HG03342 (cell line): ENCODE measurements at regions not wholly inside any gene's neighbourhood (a gene's known extent, or its start where the extent isn't known, plus 50 kb on each side); places are given as distances from the start of the nearest gene placed in this dataset.

Source experiments
- ATAC-seq: cut with Tn5 transposase; IDR thresholded peaks from one replicate; pipeline ENCODE4 v1.9.1; 2021; ENCODE audit warnings: mild to moderate bottlenecking, moderate library complexity; ENCODE audit not compliant: unreplicated experiment

GRCh38 chr6:142500250-142500786 lies 198.5 kb downstream of the ADGRG6 start:
- ATAC-seq = no peak

DNA sequence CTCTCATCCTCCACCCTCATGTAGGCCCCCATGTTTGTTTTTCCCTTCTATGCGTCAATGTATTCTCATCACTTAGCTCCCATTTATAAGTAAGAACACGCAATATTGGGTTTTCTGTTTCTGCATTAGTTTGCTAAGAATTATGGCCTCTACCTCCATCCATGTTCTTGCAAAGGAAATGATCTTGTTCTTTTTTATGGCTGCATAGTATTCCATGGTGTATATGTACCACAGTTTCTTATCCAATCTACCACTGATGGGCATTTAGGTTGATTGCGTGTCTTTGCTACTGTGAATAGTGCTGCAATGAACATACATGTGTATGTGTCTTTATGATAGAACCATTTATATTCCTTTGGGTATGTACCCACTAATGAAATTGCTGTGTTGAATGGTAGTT lies 200.0 kb downstream of the ADGRG6 start:
- ATAC-seq = no peak

DNA sequence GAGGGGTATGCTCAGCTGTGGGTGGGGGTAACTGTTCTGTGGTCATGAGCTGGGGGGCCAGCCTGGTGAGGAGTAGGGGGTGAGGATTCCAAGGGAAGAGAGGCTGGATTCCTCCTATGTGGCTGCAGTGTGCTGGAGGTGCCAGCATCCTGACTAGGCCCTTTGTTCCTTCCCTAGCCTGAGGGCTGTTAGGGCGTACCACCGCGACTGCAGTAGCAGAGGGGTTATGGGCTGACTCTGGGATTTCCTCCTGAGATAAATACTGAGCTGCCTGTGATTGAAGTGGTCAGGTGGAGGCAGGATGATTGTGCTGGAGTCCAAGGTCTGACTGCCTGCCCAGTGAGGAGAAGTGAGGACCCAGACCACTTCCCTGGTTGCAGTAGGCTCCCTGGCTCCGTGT lies 205.3 kb downstream of the ADGRG6 start:
- no peak for ATAC-seq

- no peak for ATAC-seq
Measured at GRCh38 chr6:142510211-142510610, 208.4 kb downstream of the ADGRG6 start.

DNA sequence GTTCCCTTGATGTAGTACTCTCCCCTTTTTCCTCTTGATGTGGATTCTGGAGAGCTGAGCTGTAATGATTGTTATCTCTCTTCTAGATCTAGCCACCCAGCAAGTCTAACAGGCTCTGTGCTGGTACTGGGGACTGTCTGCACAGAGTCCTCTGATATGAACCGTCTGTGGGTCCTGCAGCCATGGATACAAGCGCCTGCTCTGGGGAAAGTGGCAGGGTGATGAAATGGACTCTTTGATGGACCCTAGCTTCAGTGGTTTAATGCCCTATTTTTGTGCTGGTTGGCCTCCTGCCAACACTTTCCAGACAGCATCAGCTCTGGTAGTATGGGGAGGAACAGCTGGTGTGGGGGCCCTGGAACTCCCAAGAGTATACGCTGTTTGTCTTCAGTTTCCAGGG lies 216.3 kb downstream of the ADGRG6 start:
- no peak for ATAC-seq

DNA sequence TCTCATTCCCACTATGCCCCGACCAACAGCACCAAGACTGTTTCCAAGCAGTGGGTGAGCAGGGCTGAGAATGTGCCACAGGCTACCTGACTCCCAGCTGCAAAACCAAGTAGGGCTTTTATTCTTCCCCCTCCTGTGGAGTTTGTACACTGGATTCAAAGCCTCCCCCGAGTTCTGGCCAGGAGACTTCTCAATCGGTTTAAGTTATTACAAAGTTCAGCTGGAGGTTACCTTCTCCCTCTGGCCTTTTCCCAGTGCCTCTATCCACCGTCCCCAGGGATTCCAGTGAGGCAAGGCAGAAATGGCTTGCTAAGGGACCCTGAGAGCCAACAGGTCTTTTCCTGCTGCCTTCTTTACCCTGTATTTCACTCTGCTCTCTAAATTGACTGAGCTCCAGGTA lies 217.0 kb downstream of the ADGRG6 start:
- no peak for ATAC-seq

DNA sequence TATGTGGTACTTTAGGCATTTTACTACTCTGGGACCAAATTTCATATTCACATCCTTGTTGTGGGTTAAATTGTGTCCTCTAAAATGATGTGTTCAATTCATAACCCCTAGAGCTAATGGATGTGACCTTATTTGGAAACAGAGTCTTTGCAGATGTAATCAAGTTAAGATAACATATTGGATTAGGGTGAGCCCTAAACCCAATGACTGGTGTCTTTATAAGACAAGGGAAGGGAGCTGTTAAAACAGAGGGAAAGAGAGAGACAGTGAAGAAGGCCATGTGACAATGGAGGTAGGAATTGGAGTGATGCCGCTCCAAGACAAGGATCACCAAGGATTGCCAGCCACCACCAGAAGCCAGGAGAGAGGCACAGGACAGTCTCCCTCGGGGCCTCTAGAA lies 220.0 kb downstream of the ADGRG6 start:
- no peak for ATAC-seq

DNA sequence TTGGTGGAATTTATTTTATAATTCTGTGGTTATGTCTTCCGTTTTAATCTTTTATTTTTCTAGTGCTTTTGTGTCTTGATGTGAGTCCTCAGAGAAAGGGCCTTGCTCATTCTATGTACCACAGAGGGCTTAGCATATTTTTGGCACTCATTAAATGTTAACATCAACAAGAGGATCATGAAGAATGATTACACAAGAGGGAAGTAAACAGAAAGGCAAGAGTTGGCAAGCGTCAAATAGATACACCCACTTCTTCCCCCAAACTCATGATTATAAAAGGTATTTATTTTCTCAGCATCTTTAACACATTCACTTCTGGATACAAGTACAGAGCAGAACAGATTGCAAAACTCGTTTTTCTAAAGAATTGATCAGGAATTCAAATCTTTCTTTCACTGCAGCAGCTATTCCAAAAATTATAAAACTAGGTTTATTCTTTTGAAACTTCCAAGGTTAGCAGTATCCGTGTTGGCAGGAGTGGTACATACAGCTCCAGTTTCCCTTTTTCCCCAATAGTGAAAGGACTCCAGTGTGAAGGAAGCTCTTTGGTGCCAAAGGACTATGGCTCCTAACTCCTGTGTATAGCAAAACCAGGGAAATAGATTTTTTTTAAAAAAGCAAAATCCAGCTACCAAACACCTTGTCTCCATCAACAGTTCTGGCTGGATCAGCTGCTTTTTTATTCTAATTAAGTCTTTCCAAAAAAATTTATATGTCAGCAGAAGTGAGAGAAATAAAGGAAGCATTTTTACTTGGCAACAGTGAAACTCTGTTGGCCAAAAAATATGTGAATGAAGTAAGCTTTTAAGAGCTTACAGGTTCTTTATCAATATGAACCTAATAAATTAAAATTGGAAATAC lies 221.9 kb downstream of the ADGRG6 start:
- no peak for ATAC-seq

DNA sequence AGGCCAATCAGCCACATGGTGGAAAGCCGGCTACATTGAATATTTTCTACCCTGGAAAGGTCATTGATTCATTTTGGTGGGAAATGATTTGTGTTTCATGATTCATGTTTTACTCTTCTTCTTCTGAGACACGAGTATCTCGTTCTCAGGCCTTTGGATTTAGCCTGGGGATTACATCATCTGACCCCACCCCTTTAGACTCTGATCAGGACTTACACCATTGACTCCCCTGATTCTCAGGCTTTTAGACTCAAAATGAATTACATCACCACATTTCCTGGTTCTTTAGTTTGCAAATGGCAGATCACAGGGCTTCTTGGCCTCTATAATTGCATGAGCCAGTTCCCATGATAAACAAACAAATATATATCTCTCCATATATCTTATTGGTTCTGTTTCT lies 228.8 kb downstream of the ADGRG6 start:
- no peak for ATAC-seq

DNA sequence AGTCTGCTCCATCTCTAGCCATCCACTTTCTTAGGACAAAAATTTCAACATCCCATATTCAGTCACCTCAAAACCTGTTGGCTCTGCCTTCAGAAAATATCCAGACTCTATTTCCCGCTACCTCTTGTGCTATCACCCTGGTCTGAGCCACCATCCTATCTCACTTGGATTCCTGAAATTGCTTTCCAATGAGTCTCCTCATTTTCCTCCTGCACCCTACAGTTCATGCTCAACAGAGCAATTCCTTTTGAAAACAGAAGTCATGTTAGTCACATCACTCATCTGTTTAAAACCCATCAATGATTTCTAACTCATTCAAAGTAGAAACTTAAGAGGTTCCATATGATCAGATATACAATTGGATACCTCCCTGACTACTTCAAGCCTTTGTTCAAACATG lies 229.9 kb downstream of the ADGRG6 start:
- ATAC-seq = no peak

DNA sequence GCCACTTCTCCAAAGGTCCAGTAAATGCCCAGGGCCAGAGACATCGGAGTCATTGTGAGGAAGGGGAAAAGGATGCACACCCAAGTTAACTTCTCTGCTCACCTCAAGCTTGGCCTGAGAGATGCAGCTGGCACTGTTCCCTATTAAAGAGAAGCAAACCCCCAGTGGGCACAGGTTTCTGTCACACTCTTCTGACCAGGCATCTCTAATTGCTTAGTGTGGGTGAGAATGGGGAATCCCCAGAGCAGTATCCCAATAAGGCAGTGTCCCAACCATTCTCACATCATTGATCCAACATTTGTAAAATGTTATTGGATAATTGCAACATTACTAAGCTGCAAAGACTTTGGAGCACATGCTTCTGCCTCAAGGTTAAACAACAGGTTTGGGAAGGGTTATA lies 232.3 kb downstream of the ADGRG6 start:
- ATAC-seq = no peak

GRCh38 chr6:142534484-142534883 lies 232.7 kb downstream of the ADGRG6 start:
- no peak for ATAC-seq

DNA sequence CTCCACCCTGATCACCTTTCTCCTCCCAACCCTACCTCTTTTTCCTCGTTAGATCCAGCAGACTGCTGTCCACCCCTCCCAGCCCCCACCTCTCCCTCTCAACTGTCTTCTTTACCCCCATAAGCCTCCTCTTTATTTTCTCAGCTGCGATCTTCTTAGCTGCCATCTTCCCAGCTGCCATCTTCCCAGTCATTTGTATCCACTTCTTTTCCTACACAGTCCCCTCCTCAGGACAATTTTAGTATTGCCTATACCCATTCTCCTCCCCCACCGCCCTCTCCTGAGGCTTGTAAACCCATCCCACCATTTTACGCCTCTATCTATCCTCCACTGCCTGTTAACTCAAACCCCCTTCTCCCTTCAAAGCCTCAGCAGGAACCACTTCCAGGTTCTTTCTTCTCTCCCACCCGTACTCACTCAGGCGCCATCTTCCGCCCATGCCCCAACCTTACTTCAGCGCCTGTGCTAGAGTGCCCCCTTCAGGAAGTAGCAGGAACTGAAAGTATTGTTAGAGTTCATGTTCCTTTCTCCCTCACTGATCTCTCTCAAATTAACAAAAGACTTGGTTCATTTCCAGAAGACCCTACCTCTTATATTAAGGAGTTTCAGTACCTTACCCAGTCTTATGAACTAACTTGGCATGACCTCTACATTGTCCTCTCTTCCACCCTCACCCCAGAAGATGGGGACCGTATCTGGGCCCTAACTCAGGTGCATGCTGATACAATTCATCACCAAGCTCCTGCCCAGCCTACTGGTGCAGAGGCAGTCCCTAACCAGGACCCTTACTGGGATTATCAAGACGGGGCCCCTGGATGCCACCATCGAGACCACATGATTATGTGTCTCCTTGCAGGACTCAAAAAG lies 236.0 kb downstream of the ADGRG6 start:
- no peak for ATAC-seq

DNA sequence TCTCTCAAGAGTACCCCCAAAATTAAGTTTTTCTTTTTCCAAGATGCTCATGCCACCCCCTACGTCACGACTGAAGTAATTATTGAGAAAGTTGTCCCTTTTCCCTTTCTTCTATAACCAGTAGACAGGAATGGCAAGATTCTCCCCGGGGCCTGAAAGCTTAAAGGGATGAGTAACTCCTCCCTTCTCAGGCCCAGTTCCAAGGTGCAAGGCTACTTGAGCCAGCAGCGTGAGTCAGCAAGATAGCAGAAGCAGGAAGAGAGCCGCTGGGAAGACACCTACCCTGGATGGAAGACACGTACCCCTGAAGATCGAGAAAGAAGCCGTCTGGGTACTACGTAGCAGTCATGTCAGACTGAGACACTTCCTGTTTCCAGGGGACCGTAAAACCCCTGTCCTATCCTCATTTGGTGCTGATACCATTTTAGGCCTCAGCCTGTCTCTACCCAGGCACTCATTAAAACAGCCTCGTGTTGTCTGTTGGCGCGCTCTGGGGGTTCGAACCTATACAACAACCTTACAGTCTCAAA lies 241.0 kb downstream of the ADGRG6 start:
- ATAC-seq = no peak

DNA sequence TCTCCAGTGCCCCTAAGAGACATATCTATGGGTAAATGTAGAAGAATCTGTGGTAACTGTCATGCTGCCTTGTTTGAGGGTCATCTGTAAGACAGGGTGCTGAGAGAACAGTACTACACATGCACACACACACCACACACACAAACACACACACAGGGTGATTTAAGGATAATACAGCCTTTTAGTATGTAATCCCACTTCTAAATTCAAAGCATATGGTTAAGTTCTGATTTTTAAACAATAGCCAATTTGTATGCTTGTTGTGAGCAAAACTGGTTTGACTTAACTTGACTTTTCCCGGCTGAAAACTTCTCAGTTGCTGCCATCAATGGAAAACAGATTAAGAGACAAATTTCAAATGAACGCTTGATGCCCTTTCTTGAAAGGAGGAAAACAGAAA lies 241.8 kb downstream of the ADGRG6 start:
- no peak for ATAC-seq

GRCh38 chr6:142544199-142544838 lies 242.5 kb downstream of the ADGRG6 start:
- no peak for ATAC-seq

DNA sequence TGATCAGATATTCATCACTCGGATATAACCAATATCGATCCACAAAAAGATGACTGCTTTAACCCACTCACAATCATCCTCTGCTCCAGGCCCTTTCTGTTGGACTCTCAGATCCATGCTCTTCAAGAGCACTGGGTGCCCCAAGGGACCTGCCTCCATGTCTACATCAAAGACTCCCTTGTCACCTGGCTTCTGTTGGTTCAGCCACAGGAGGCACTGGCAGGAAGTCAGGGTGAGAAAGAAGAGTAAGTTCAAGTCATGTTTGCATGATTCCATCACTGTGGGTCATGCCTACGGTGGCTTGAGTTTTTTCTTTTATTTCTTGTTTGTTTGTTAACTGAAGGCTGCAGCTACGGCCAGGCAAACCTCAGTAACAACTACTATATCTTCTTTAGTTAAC lies 243.3 kb downstream of the ADGRG6 start:
- ATAC-seq = no peak

- no peak for ATAC-seq
Measured at GRCh38 chr6:142548566-142548965, 246.8 kb downstream of the ADGRG6 start.

GRCh38 chr6:142550310-142551063 lies 248.7 kb downstream of the ADGRG6 start:
- ATAC-seq = no peak

GRCh38 chr6:142551274-142551811 lies 249.5 kb downstream of the ADGRG6 start:
- ATAC-seq = no peak
